Left renal pelvis (tissue), 4 donors: ENCODE measurements at regions not wholly inside any gene's neighbourhood (a gene's known extent, or its start where the extent isn't known, plus 50 kb on each side); places are given as distances from the start of the nearest gene placed in this dataset.

Experiments used
- DNase-seq, 4 donors: peaks; one replicate each; pipeline ENCODE4 v3.0.0-alpha.2; 2013; ENCODE audit warnings: low read depth in 4 of 4, low spot score in 3 of 4

DNA sequence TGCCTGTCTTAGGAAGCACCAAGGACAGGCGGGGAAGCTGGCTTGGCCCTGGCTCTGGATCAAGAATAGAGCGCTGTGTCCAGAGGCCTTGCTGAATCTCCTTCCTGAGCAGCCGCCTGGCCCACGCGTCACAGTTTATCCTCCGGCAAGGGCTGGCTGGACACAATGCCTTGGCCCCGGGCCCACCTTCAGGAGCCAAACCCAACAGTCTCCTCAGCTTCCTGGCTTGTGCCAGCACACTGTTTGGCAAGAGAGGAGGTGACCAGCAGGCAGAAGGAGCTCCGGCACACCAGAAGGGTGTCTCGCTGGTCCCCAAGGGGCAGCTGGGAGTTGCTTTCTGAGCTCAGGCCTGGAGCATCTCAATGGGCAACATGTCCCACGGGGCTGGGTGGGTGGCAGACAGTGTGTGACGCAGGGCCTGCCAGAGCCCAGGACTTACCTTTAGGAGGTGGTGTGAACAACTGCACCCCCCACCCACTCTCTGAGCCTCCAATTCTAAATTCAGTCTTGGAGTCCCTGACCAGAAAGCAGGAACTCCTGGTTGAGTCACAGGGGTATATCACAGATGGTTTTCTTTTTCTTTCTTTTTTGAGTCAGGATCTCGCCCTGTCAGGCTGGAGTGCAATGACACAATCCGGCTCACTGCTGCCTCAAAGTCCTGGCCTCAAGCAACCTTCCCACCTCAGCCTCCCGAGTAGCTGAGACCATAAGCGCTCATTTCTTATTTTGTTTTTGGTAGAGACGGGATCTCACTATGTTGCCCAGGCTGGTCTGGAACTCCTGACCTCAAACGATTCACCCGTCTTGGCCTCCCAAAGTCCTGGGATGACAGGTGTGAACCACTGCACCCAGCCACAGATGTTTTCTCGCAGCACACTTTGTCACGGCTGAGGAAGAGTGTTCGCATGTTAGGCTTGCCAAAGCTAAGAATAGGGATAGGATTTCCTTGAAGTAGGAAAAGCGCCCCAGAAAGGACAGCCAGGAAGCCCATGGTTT lies 361.2 kb downstream of the BCOR start:
- DNase-seq: no peak

DNA sequence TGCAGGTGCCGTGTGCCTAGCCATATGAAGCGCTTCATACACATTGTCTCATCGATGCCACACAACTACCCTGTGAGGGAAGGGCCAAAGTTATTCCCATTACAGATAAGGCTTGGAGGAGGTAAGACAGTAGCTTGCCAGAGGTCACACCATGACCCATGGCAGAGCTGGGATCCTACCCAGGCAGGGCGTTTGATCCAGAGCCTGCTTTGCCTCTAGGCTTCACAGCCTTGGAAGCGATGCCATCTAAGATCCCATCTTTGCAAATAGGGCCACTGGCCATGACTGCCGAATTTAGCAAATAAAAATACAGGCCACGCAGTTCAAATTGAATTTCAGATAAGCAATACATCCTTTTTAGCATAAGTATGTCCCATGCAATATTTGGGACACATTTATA lies 358.2 kb downstream of the BCOR start:
- DNase-seq: no peak

DNA sequence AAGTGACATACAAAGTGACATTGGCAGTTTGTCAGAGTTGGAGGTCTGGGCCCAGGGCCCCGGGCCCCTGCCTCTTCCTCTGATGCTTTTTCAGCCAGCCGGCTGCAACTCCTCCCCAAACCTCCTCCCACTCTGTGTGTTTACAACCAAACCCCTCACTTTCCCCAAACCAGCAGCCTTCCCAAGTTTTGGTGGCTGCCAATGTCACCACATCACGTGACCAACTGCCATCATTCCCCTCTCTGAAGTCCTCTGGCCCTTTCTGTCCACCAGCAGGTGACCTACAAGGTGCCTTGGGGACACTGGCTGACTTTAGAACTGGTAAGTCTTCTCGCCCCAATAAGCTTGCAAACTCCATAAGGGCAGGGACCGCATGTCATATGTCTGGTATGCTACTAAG lies 357.7 kb downstream of the BCOR start:
- DNase-seq: no peak

DNA sequence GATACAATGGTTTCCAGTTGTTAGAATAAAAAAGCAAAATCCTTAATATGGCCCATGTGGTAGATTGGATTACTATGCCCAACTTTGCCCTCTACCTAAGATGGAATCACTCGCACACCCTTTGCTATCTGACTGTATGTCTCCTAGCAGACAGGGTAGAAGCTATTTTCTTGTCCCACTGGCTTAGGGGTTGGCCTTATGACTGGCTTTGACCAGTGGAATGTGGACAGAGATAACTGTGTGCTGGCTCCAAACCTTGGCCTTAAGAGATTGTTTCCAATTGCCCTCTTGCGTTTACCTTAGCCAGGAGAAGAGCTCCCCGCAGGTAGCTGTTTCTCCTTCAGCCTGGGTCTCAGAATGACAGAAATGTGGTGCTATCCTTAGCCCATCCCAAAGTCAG lies 355.9 kb downstream of the BCOR start:
- DNase-seq: no peak

DNA sequence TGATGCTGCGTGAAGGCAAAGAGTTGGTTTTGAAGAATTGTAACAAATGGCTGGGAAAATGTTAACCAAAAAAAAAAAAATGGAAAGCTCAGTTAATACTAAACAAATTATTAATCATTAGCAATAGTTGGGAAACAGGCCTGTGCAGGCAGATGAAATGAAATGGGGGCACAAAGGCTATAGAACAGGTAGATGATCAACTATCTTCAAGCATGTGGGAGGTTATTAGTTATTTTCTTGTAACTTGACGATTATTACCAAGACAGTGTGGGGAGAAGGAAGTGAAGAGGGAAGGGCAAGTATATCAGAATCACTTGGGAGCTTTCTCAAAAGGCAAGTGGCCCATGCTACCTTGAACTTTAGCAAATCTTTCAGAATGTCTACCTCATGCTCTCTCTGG lies 351.9 kb downstream of the BCOR start:
- no peak for DNase-seq

DNA sequence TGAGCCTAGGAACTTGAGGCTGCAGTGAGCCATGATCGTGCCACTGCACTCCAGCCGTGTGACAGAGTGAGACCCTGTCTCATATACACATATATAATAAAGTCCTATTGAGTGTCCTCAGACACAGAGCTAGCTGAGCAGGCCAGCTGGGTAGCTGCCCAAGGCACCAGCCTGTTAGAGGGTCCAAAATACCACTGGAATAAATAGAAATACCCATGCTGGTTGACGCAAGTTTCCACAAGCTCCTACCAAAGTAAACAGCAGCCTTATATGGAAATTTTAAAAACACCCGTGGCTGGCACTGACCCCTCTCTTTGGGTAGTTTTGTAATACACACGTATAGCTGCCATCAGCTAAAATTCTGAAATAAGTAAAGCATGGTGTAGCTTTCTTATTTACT lies 348.6 kb downstream of the BCOR start:
- no peak for DNase-seq

DNA sequence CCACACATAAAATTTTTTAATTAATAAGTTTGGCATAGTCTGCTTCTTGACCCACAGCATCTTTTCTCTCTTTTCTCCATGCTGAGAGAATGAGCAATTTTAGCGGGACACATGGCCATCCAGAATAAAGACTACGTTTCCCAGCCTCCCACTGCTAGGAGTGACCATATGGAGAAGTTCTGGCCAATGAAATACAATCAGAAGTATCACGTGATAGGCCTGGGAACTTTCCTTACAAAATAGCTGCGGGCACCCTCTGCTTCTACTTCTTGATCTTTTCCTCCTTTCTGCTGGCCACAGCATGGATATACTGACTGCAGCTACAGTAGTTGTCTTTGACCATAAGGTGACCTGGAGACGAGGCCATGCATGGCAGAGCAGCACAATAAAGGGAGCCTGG lies 348.0 kb downstream of the BCOR start:
- no peak for DNase-seq

DNA sequence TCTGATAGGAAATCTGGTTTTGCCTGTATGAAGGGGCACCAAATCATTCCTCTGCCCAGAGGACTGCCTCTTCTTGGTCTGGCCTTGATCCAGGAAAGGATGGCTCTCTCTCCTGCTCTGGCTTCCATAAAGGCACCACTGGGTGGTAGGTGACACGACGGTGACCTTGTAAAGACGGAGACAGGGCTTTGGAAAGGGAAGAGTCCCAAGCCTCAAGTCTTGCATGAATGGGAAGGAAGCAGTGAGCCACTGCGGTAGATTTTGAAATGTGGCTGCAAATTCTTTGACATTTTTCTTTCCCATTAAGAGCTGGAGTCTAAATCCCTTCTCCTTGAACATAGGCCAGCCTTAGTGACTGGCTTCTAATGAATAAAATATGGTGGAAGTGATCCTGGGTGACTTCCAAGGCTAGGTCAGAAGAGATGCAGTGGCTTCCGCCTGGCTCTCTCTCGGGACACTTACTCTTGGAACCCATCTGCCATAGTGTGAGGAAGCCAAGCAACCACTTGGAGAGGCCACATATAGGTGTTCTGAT lies 347.4 kb downstream of the BCOR start:
- no peak for DNase-seq

DNA sequence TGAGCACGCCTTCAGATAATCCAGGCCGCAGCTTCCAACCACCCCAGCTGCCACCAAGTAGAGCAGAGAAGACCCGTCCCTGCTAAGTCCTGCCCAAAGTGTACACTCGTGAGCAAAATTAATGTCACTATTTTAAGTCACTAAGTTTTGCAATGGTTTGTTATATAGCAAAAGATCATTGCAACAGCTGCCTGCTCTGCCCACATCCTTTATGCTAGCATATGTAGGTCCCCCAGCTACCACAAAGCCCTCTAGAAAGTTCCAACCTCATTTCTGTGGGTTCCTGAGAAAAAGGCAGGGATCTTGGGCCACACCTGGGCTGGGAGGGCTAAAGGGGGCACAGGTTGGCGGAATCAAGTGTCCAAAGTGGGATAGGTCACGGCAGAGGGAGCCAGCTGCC lies 346.9 kb downstream of the BCOR start:
- no peak for DNase-seq

DNA sequence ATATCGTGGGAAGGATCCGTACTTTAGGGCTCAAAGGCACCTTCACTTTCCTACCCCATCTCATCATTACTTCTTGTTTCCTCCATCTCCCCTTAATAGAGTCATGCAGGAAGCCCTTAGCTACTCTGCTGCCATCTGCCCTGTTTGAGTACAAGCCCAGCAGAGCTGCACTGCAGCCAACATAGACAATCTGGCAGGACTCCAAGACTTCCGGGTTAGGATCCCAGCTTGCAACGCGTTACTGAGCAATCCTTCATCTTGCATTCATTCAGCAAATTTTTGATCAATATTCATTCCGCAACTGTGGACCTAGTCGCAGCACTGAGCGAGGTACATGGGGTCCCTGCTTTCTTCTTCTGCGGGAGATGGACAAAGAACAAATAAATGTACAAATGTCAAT lies 344.9 kb downstream of the BCOR start:
- no peak for DNase-seq

DNA sequence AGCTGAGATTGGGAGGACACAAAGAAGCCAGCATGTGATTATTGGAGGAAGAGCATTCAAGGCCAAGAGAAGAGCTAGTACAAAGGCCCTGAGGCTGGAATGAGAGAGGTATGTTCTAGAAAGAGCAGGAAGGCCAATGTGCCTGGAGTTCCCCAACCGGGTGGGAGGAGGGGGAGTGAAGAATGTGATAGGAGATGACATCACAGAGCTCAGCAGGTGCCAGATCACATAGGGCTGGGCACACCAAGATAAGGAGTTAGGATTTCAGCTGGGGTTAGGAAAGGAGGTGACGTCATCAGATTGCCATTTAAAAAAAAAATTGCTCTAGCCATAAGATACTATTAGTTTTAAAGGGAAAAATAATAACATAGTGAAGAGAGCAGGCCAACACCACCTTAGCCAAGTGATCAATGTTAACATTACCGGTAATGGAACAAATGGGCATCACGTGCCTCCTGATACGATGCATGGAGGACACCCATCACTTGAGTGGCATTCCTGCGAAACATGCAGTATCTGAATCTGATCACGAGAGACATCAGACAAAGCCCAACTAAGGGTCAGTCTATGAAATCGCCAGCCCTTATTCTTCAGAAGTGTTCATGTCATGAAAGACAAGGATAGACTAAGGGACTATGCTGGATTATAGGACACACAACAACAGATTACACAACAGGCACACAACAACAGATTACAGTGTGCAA lies 344.3 kb downstream of the BCOR start:
- no peak for DNase-seq

DNA sequence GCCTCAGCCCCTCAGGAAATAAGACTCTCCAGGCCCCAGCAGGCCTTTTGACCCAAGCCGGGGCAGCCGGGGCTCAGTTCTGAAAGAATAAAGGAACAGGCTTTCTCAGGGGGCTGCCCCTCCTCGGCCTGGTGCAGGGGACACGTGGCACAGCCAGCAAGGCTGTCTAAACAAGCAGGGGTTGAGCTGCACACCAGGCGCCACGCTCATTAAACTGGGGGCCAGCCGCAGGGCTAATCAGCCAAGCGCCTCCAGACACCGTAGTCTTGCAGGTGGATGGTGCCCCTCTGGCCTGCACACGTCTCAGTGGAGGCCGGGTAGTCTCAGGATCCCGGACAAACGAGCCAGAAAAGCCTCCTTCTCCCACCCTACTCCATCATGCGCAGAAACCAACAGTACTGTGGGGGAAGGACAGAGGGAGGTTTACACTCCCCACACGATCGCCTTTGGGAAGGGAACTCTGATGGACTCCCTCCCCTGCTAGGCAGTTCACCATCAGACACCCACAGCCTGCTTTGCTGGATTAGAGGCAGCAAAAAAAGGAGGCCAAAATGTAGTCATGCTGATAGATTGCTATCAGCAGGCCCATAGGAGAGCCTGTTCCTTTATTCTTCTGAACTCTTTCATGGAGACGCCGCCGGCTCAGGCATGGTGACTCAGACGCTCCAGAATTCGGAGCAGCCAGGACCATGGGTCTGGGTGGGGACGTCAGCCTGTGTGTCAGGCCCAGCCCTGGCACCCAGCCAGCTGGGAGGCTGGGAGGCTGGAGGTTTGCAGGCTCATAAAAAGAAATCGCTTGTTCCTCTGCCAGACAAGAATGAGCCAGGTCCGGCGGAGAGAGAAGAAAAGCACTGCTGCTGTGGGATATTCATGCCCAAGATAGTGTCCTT lies 342.4 kb downstream of the BCOR start:
- DNase-seq: peak in 1 of 4 donors; percentile 60

DNA sequence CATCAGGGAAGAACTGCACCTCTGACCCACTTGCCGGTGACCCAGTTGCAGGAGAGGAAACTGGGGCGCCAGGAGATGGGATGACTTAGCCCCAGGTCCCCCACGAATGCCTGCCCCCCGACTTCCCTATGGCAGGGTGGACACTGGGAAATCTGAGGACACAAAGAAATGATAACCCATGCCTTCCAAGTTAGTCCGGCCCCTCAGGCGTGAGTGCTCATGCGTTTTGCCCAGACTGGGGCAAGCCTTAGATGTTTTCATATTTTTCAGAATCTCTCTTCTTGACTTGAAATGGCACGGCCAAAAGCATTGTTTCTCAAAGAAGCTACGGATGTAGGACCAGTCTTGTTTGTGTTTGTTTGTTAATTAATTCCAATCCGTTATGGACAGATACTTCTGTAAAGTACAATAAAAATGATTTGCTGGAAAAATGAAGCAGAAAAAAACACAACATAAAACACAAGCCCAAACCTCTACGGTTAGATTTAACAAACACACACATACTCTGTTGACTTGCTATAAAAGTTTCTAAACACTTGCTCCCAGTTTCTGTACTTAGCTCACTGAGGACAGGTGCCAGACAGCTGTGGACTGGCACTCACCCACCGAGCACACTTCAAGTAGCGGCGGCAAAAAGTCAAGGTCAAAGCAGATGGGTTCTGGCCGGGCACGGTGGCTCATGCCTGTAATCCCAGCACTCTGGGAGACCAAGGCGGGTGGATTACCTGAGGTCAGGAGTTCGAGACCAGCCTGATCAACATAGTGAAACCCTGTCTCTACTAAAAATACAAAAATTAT lies 341.5 kb downstream of the BCOR start:
- DNase-seq: no peak

DNA sequence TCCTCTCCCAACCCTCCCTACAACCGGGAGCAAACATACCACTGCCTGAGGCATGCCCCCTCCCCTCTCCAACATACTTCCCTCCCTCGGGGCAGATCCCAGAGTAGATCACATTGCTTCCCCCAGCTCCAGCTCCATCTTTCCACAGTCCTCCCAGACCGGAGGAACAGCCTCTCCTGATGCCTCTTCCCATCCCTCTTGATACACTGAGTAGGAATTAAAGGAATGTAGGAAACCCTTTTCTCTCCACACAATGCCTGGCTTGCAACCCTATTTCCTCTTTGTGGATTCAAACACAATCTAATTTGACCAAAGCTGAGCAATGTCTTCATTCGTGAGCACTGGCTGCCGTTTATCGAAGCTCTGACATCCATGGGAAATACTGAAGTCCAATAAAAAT lies 339.8 kb downstream of the BCOR start:
- DNase-seq: no peak

DNA sequence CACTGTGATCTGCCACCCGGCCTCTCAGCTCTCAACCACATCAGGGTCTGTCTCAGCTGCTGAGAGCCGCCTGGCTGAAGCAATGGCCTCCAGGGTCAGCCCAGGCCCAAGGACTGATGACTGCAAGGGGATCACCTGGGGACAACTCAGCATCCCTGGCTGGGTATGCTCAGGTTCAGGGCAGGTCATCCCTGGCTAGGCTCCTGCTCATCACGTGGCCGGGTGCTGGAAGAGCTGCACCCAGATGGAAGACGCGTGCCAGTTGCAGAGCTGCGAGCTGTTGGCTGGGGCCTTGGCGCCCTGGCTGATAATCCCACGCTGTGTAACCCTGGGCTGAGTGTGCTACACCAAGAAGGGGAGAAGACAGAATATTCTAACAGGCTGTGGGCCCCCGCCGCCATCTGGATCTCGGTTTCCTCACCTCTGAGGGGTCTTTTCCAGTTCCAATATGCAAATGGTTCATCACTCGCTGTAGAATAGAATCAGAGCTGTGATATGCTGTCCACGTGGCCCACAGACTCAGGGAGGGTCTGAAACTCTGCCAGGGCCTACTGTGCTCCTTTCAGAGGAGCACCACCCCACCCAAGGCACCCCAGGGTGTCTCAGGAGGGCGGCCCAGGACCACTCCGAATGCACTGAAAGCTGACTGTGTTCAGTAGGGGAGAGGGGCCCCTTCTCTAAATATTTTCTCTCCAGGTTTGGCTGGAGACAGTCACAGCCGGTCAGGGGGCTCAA lies 338.8 kb downstream of the BCOR start:
- DNase-seq: no peak

DNA sequence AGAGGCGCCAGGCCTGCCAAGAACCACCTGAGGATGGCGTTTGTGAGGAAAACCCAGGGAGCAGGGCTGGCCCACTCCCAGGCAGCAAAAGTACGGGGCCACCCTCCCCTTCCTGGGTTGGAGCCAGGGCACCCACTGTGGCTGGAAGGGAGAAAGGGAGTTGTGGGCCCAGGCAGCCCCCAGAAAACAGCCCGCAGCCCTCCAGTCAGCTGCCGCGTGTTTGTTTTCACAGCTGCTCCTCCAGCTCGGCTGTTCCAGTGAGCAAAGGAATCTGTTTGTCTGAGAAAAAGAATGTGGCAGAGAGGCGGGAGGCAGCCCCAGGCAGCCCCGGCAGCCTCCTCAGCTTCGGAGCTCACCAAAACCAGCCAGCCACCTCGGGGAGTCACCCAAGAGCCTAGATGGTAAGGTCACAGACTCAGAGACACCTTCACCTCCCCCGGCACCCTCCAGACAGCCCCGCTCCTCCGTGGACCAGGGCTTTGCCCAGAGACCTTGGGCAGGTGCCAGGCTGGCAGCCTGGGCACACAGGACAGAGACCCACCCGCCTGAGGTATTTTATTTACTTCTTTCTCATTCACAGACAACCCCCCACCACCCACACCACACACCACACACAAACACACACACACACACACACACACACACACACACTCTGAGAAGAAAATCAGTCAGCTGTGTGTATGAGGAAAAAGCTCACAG lies 338.1 kb downstream of the BCOR start:
- DNase-seq: peak in 1 of 4 donors; percentile 54

DNA sequence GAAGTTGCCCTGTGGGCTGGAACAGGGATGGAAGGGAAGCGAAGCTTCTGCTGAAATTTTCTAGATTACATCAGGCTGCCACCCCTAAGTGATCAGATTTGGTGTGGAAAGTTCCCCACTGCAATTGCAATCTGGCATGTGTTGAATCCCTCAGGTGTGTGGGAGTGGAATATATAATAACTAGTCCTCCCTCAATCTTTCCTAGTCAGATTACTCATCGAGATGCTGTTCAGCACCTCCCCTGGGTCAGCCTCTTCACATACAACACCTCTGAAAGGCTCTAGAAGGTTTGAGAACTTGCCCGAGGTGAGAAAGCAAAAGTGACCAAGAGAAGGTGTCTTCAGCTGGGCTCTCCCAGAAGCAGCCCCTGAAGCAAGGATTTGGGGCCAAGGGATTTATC lies 336.8 kb downstream of the BCOR start:
- no peak for DNase-seq

DNA sequence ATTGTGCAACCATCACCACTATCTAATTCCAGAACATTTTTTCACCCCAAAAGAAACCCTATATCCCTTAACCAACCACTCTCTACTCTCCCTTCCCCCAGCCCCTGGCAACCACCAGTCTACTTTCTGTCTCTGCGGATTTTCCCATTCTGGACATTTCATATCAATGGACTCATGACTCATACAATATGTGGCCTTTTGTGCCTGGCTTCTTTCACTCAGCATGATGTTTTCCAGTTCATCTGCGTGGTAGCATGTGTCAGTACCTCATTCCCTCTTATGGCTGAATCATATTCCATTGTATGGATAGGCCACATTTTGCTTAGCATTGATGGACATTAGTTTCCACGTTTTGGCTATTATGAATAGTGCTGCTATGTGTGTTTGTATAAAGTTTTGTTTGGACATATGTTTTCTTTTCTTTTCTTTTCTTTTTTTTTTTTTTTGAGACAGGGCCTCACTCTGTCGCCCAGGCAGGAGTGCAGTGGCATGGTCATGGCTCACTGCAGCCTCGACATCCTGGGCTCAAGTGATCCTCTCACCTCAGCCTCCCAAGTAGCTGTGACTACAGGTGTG lies 335.4 kb downstream of the BCOR start:
- no peak for DNase-seq
